ENCODE measurements at regions not wholly inside any gene's neighbourhood (a gene's known extent, or its start where the extent isn't known, plus 50 kb on each side); places are given as distances from the start of the nearest gene placed in this dataset.

DNA sequence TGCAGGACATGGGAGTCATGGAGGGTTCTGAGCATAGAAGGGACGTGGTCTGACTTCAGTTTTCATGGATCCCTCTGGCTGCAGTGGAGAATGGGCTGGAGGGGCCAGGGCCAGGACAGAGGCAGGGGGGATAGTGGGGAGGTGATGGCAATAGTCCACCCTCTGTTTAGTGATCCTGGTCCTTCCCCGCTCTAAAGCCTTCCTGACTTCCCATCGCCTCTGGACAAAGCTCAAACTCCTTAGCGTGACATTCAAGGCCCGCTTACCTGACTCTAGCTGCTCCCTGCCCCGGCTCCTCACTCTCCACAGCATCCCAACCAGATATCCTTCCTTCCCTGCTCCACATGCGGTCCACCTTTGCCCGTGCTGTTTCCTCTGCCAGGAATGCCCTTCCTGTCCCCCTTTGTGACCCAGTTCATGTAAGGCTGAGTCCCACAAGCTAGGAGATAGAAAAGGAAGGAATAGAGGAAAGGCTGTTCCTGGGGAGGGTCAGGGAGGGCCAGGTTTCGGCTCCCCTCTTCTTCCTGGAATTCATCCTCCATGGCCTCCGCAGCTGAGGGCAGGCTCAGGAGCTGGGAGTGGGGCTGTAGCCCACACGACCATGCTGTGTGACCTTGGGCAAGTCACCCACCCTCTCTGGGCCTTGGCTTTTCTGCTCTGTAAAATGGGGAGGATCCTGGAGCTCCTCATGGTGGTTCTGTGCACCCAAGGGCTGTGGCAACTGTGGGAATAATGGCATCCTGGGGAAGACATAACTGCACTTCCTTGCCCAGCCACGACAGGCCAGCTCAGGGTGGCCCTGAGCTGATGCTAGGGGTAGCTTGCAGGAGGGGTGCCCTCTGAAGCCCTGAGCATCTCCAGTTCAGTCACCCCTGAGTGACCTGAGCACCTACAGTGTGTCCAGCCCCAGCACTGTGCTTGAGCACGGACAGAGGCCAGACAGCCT is 116.1 kb downstream of the CEBPB start:
- no peak overlapping the region for H3K4me3 ChIP-seq (ENCODE audit: low read depth, poor library complexity, severe bottlenecking)
- no peak for TF ChIP-seq POLR2A (IDR thresholded peaks at IDR 0.05)
- TF ChIP-seq, protein P1, sequence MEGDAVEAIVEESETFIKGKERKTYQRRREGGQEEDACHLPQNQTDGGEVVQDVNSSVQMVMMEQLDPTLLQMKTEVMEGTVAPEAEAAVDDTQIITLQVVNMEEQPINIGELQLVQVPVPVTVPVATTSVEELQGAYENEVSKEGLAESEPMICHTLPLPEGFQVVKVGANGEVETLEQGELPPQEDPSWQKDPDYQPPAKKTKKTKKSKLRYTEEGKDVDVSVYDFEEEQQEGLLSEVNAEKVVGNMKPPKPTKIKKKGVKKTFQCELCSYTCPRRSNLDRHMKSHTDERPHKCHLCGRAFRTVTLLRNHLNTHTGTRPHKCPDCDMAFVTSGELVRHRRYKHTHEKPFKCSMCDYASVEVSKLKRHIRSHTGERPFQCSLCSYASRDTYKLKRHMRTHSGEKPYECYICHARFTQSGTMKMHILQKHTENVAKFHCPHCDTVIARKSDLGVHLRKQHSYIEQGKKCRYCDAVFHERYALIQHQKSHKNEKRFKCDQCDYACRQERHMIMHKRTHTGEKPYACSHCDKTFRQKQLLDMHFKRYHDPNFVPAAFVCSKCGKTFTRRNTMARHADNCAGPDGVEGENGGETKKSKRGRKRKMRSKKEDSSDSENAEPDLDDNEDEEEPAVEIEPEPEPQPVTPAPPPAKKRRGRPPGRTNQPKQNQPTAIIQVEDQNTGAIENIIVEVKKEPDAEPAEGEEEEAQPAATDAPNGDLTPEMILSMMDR (IDR thresholded peaks at IDR 0.05), result no peak
- no peak for DNase-seq (ENCODE audit: low spot score in 2 of 2)
- 81 to 82% methylated on average over 12 to 13 of the region's 13 CpGs for WGBS, 2 donors
- intact Hi-C loops (cut with DNase I; ENCODE audit: low total_unique reads), result no loop called here

DNA sequence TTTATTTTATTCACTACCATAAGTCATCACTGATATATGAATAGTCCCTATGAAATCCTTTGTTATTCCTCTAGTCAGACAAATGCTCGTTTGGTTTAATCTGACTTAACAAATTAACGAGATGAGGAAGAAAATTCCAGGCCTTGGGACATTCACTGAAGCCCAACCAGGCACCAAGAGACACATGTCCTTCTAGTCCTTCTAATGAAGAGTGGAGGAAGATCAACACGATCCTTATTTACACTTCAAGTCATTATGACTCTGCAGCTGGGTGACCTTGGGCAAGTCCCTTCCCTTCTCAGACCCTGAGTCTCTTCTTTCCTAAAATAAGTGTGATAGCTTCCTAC is 117.5 kb downstream of the CEBPB start:
- no peak for DNase-seq (ENCODE audit: low spot score in 2 of 2)
- TF ChIP-seq, protein P1 (IDR thresholded peaks at IDR 0.05), result no peak
- TF ChIP-seq POLR2A (IDR thresholded peaks at IDR 0.05), result no peak
- intact Hi-C loops (cut with DNase I; ENCODE audit: low total_unique reads), result no loop called here
- WGBS, 2 donors, result 40 to 49% methylated on average over 3 of the region's 3 CpGs
- no peak overlapping the region for H3K4me3 ChIP-seq (ENCODE audit: low read depth, poor library complexity, severe bottlenecking)

DNA sequence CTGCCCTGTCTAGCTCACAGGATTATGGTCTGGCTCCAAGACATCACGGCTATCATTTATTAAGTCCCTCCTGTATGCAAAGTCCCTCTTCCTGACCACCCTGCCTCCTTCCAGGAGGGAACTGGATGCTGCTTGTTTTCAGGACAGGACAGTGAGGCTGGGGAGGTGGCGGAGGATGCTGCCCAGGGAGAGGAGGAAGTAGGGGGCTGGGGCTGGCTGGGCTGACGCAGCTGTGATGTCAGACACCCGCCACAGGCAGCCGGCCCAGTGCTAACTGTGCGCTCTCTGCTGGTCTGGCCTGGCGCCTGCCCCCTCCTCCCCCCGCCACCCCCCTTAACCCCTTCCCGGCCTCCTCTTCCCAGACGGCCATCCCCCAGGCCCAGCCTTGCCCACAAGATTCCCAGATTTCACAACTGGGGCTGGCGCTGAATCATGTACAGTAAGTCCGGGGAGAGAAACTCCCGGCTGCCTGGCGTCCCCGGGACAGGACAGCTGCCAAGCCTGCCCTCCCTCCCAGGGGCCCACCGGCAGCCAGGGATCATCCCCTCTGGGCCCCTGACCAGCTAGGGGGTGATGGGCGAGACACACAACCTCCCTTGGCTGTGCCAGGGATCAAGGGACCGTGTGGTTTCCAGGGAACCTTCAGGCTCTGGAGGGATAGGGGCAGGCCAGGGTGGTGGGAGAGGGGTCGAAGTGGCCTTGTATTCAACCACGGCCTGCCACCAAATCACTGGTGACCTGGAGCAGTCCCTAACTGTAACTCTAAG is 118.1 kb downstream of the CEBPB start:
- 8 to 24% methylated on average over 8 to 20 of the region's 20 CpGs for WGBS, 2 donors
- intact Hi-C loops (cut with DNase I; ENCODE audit: low total_unique reads), result no loop called here
- no peak overlapping the region for H3K4me3 ChIP-seq (ENCODE audit: low read depth, poor library complexity, severe bottlenecking)
- TF ChIP-seq, protein P1 (IDR thresholded peaks at IDR 0.05), result no peak
- TF ChIP-seq POLR2A (IDR thresholded peaks at IDR 0.05), result no peak
- DNase-seq (ENCODE audit: low spot score in 2 of 2), result peak; percentile 86 to 98

DNA sequence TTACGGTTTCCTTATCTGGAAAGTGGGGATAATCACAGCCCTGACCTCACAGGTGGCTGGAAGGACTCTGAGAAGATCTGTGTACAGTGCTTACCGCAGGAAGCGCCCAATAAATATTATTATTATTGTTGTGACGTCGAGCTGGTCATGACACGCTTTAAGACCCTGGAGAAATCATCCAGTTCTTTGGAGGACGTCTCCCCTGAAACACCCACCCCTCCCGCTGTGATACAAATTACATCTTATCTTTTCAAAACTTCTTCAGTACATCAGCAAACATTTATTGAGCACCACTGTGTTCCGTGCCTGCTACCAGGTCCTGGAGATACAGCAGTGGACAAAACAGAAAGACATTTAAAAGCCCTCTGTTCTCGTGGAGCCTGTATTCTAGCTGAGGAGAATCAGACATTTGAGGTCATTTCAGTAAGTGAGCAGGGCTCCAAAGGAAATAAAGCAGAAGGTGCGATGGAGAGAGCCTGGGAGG is 118.7 kb downstream of the CEBPB start:
- no peak for DNase-seq (ENCODE audit: low spot score in 2 of 2)
- 39 to 54% methylated on average over 11 of the region's 11 CpGs for WGBS, 2 donors
- H3K4me3 ChIP-seq (ENCODE audit: low read depth, poor library complexity, severe bottlenecking), result no peak overlapping the region
- intact Hi-C loops (cut with DNase I; ENCODE audit: low total_unique reads), result no loop called here
- TF ChIP-seq POLR2A (IDR thresholded peaks at IDR 0.05), result no peak

DNA sequence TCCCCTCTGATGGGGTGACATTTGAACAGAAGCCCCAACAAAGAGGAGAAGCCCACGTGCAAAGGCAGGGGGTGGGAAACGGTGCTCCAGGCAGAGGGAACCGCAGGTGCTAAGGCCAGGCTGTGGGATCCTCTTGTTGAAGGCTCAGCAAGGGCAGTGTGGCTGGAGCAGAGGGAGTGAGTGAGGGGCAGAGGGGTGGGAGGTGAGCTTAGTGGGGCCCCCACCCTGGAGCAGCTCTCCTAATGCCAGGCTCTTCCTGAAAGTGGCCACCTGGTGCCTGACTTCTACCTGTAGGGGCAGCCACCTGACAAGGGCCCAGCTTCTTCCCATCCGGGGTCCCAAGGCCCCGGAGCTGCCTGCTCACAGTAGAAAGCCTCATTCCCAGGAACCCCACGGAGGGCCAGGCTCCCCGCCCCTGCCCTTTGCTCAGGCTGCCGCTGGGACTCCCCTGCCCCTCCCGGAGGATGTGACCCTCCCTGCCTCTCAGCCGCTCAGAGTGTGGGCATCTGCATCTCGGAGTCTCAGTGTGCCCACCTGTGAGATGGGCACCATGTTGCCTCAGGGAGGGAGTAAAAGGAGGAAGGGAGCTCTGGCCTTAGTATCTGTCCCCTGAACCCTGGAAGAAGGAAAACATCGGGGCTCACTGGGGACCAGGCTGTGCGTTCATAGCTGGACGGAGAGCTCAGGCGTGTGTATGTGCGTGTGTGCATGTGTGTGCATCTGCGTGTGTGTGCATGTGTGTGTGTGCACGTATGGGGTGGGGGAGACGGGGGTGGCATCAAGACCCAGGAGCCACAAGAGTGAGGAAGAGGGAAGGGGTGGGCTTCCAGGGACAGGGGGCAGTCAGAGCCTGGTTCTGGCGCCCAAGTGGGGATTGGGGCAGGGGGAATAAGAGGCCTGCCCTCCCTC is 119.4 kb downstream of the CEBPB start:
- DNase-seq (ENCODE audit: low spot score in 2 of 2), result no peak
- intact Hi-C loops (cut with DNase I; ENCODE audit: low total_unique reads), result no loop called here
- no peak overlapping the region for H3K4me3 ChIP-seq (ENCODE audit: low read depth, poor library complexity, severe bottlenecking)
- TF ChIP-seq, protein P1 (IDR thresholded peaks at IDR 0.05), result no peak
- TF ChIP-seq POLR2A (IDR thresholded peaks at IDR 0.05), result no peak
- WGBS, 2 donors, result 87 to 88% methylated on average over 18 of the region's 20 CpGs

All from lower leg skin (tissue), 4 donors.